ENCODE measurements at regions not wholly inside any gene's neighbourhood (a gene's known extent, or its start where the extent isn't known, plus 50 kb on each side); places are given as distances from the start of the nearest gene placed in this dataset.

DNA sequence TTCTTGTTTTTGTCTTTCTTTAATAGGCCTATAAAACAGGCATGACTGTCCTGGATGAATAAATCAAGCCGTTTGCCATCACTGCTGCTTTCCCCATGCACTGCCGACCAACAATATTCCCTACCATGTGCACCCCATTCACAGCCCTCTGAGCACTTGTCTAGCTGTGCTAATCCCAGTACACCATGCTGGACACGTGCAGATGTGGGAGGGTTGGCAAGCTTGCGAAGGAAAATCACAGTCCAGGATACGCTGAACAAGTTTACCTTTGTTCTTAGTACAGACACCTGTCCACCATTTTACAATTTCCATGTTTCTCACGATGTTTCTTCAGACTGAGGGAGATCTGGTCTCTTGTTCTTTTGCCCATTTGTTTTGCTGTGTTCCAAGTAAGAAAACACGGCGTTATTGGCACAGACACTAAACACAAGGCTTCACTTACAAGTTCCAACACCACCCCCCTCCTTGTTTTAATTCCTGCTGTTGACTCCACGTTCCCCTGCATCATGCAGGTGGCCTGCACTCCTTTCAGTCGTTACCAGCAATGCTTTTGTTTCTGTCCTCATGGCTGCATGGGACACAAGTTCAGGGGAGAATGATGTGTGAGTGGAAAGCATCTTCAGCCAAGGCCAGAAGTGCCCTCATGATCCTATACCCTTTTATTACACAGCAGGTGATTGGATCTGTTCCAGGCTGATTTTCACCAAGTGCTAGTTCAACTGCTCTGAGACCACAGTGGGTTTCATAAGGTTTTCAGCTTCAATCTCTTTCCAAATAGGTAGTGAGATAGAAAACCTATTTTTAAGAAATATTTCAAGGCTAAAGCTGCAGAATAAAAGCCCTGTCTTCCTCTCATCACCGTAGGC, 608.9 kb downstream of the IRX1 start:
- no peak overlapping the region for H3K4me3 ChIP-seq (ENCODE audit: low read depth in 1 of 2, low read length in 2 of 2)
- H3K9ac ChIP-seq (ENCODE audit: low read length), result no peak overlapping the region
- H3K9me3 ChIP-seq (ENCODE audit: low read length), result no peaks in the 10 kb centered on the region
- H3K36me3 ChIP-seq (ENCODE audit: insufficient read depth, low read length), result no peaks in the 10 kb centered on the region
- no peak overlapping the region for H3K27ac ChIP-seq (ENCODE audit: low read depth, low read length)
- H3K4me1 ChIP-seq (ENCODE audit: insufficient read depth, low read length), result no peaks in the 10 kb centered on the region
- no peaks in the 10 kb centered on the region for H3K27me3 ChIP-seq (ENCODE audit: control insufficient read depth in 1 of 2, insufficient read depth in 2 of 2, low read length in 2 of 2)

DNA sequence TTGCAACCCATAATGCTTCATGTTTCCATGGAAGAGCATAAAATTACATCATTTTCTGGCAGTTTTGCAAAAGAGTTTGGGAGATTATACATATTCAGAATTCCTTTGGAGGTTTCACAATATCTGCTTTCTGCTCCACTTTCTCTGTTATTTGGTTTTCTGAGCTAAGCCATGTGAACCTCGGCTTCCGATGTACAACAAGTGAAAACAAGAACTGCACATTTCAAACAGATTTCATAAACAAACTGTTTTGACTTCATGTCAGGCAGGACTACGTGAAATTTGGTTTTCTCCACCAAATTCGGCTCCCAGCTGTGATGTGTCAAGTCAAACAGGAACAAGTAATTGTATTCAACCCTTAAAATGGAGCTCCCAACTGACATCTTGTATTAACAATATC, 609.8 kb downstream of the IRX1 start:
- H3K36me3 ChIP-seq (ENCODE audit: insufficient read depth, low read length), result no peaks in the 10 kb centered on the region
- H3K9me3 ChIP-seq (ENCODE audit: low read length), result no peaks in the 10 kb centered on the region
- H3K9ac ChIP-seq (ENCODE audit: low read length), result no peak overlapping the region
- no peak overlapping the region for H3K27ac ChIP-seq (ENCODE audit: low read depth, low read length)
- no peaks in the 10 kb centered on the region for H3K27me3 ChIP-seq (ENCODE audit: control insufficient read depth in 1 of 2, insufficient read depth in 2 of 2, low read length in 2 of 2)
- H3K4me3 ChIP-seq (ENCODE audit: low read depth in 1 of 2, low read length in 2 of 2), result no peak overlapping the region
- H3K4me1 ChIP-seq (ENCODE audit: insufficient read depth, low read length), result no peaks in the 10 kb centered on the region

GRCh38 chr5:4206127-4206526, 610.5 kb downstream of the IRX1 start:
- Histone ChIP-seq H3K27me3 (ENCODE audit: control insufficient read depth in 1 of 2, insufficient read depth in 2 of 2, low read length in 2 of 2) (no peaks in the 10 kb centered on the region), H3K4me3 (ENCODE audit: low read depth in 1 of 2, low read length in 2 of 2) (no peak overlapping the region), H3K36me3 (ENCODE audit: insufficient read depth, low read length) (no peaks in the 10 kb centered on the region), H3K9me3 (ENCODE audit: low read length) (no peaks in the 10 kb centered on the region), H3K27ac (ENCODE audit: low read depth, low read length) (no peak overlapping the region), H3K9ac (ENCODE audit: low read length) (no peak overlapping the region), H3K4me1 (ENCODE audit: insufficient read depth, low read length) (no peaks in the 10 kb centered on the region)

- Histone ChIP-seq H3K9me3 (ENCODE audit: low read length) (no peaks in the 10 kb centered on the region), H3K9ac (ENCODE audit: low read length) (no peak overlapping the region), H3K36me3 (ENCODE audit: insufficient read depth, low read length) (no peaks in the 10 kb centered on the region), H3K4me3 (ENCODE audit: low read depth in 1 of 2, low read length in 2 of 2) (no peak overlapping the region), H3K27ac (ENCODE audit: low read depth, low read length) (no peak overlapping the region), H3K4me1 (ENCODE audit: insufficient read depth, low read length) (no peaks in the 10 kb centered on the region), H3K27me3 (ENCODE audit: control insufficient read depth in 1 of 2, insufficient read depth in 2 of 2, low read length in 2 of 2) (no peaks in the 10 kb centered on the region)
These were observed 611.9 kb downstream of the IRX1 start for GRCh38 chr5:4207486-4207885.

DNA sequence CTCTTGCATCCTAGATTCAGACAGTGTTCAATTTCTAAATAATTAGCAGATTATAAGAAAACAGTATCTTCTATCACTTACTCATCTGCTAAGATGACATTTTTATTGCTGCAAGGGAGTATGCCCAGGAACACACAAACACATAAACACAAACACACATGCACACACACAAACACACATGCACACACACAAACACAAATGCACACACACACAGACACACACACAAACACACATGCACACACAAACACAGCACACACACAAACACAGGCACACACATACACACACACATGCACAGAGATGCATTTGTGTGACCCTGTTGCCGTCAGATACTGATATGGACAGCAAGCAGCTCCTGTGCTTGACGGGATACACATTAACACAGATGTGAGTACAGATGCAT, 612.9 kb downstream of the IRX1 start:
- Histone ChIP-seq H3K4me3 (ENCODE audit: low read depth in 1 of 2, low read length in 2 of 2) (no peak overlapping the region), H3K9me3 (ENCODE audit: low read length) (no peaks in the 10 kb centered on the region), H3K4me1 (ENCODE audit: insufficient read depth, low read length) (no peaks in the 10 kb centered on the region)

DNA sequence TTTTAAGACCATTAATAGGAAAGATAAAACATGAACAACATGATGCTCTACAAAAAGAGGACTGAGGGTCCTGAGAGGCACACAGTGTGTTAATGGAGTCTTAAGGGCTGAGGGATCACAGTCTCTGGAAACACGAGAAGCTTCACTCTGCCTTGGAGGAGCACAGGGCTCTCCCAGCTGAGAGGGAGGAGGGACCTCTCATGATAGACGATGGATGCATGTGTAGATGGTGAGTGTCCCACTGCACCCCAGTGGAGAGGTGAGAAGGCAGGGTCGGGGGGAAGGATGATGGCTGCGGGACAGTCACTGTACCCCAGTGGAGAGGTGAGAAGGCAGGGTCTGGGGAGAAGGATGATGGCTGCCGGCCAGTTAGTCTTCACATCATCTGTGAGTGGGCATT, 613.4 kb downstream of the IRX1 start:
- Histone ChIP-seq H3K4me1 (ENCODE audit: insufficient read depth, low read length) (no peaks in the 10 kb centered on the region), H3K36me3 (ENCODE audit: insufficient read depth, low read length) (no peaks in the 10 kb centered on the region), H3K27me3 (ENCODE audit: control insufficient read depth in 1 of 2, insufficient read depth in 2 of 2, low read length in 2 of 2) (no peaks in the 10 kb centered on the region), H3K9ac (ENCODE audit: low read length) (no peak overlapping the region), H3K27ac (ENCODE audit: low read depth, low read length) (no peak overlapping the region), H3K9me3 (ENCODE audit: low read length) (no peaks in the 10 kb centered on the region), H3K4me3 (ENCODE audit: low read depth in 1 of 2, low read length in 2 of 2) (no peak overlapping the region)

More for the DNA sequence above, 612.9 kb downstream of the IRX1 start:
- no peak overlapping the region for H3K9ac ChIP-seq (ENCODE audit: low read length)
- H3K36me3 ChIP-seq (ENCODE audit: insufficient read depth, low read length), result no peaks in the 10 kb centered on the region
- no peak overlapping the region for H3K27ac ChIP-seq (ENCODE audit: low read depth, low read length)
- H3K27me3 ChIP-seq (ENCODE audit: control insufficient read depth in 1 of 2, insufficient read depth in 2 of 2, low read length in 2 of 2), result no peaks in the 10 kb centered on the region

GRCh38 chr5:4212071-4212739, 616.6 kb downstream of the IRX1 start:
- Histone ChIP-seq H3K4me1 (ENCODE audit: insufficient read depth, low read length) (no peaks in the 10 kb centered on the region), H3K36me3 (ENCODE audit: insufficient read depth, low read length) (no peaks in the 10 kb centered on the region), H3K27me3 (ENCODE audit: control insufficient read depth in 1 of 2, insufficient read depth in 2 of 2, low read length in 2 of 2) (no peaks in the 10 kb centered on the region), H3K9me3 (ENCODE audit: low read length) (no peaks in the 10 kb centered on the region), H3K27ac (ENCODE audit: low read depth, low read length) (no peak overlapping the region), H3K4me3 (ENCODE audit: low read depth in 1 of 2, low read length in 2 of 2) (no peak overlapping the region), H3K9ac (ENCODE audit: low read length) (no peak overlapping the region)

DNA sequence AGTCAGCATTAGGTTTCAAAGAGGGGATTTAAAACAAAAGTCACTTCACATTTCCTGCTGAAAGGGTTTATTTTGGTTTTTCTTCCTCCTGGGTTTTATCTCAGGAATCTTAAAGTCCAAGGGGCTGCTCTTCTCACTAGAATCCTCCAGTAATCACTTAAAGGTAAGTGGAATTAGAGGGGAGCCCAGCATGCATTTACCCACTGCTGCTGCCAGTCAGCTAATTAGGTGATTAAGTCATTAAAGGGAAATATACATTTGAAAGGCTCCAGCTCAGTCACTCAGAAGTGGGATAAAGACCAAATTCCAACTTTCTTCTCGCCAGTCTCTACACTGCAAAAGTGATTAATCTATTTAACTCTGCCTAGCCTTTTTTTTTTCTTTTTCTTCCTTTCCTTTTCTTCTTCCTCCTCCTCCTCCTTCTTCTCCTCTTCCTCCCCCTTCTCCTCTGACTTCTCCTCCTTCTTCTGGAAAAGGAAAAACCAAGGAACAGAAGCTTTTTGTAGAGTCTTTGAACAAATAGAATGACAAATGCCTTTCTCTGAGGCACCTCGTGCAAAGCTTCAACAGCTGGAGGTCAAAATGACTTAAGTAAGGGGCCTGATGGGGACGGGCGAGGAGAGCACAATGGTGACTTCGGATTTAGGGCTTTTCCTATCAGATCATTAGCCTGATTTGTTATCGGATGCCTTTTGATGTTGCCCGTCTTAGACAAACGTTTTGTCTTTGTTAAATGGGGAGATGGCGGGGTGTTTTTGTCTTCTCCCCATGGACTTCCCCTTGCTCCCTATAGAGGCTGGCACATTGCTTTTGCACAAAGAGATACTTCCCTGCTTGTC, 617.6 kb downstream of the IRX1 start:
- H3K9ac ChIP-seq (ENCODE audit: low read length), result no peak overlapping the region
- H3K4me3 ChIP-seq (ENCODE audit: low read depth in 1 of 2, low read length in 2 of 2), result no peak overlapping the region
- H3K27ac ChIP-seq (ENCODE audit: low read depth, low read length), result no peak overlapping the region
- no peaks in the 10 kb centered on the region for H3K9me3 ChIP-seq (ENCODE audit: low read length)
- H3K4me1 ChIP-seq (ENCODE audit: insufficient read depth, low read length), result no peaks in the 10 kb centered on the region
- H3K36me3 ChIP-seq (ENCODE audit: insufficient read depth, low read length), result no peaks in the 10 kb centered on the region
- H3K27me3 ChIP-seq (ENCODE audit: control insufficient read depth in 1 of 2, insufficient read depth in 2 of 2, low read length in 2 of 2), result no peaks in the 10 kb centered on the region

DNA sequence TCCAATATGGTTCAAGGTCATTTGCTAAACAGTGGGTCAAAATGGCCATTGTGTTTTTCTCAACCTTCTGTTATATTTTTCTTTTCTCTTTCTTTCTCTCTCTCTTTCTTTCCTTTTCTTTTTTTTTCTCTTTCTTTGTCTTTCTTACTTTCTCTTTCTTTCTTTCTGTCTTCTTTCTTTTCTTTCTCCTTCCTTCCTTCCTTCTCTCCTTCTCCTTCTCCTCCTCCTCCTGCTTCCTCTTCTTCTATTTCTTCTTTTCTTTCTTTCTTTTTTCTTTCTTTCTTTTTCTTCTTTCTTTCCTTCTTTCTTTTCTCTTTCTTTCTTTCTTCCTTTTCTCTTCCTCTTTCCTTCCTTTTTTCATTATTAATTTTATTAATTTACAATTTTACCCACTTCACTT, 619.5 kb downstream of the IRX1 start:
- Histone ChIP-seq H3K4me3 (ENCODE audit: low read depth in 1 of 2, low read length in 2 of 2) (no peak overlapping the region), H3K27ac (ENCODE audit: low read depth, low read length) (no peak overlapping the region), H3K36me3 (ENCODE audit: insufficient read depth, low read length) (no peaks in the 10 kb centered on the region), H3K9me3 (ENCODE audit: low read length) (no peaks in the 10 kb centered on the region), H3K27me3 (ENCODE audit: control insufficient read depth in 1 of 2, insufficient read depth in 2 of 2, low read length in 2 of 2) (no peaks in the 10 kb centered on the region), H3K4me1 (ENCODE audit: insufficient read depth, low read length) (no peaks in the 10 kb centered on the region), H3K9ac (ENCODE audit: low read length) (no peak overlapping the region)

DNA sequence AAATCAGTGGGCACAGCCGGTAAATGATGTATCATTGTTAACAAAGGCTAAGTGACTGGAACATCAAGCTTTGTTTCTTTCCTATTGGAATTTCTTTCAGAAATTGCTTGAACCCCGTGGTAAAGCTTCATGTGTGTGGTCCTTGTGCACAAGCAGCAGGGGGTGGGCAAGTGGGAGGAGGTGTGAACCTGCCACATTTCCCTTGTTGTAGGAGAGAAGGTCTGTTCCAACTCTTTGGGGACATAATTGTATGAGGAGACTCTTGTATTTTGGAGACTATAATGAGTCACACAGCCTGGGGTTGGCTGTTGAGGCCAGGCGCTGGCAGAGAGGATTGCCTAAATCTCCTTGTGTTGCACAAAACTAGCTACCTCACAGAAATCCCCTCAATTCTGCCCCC, 620.5 kb downstream of the IRX1 start:
- no peaks in the 10 kb centered on the region for H3K9me3 ChIP-seq (ENCODE audit: low read length)
- no peaks in the 10 kb centered on the region for H3K4me1 ChIP-seq (ENCODE audit: insufficient read depth, low read length)

DNA sequence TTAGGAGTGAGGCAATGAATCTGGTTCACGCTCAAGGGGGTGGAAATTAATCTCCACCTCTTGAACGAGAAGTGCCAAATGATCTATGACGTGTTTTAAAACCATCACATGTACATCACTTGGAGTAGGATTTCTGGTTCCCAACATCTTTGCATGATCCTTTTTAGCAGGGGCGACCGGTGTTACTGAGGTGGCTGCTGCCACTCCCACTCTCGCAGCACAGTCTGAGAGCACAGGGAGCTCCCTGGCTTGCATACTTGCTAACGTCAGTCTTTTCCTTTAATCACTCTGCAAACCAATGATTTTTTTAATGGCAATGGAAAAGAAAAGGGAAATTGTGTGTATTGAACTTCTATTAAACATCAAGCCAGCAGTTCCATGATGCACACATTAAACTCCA, 624.4 kb downstream of the IRX1 start:
- Histone ChIP-seq H3K9ac (ENCODE audit: low read length) (no peak overlapping the region), H3K9me3 (ENCODE audit: low read length) (no peaks in the 10 kb centered on the region), H3K27ac (ENCODE audit: low read depth, low read length) (no peak overlapping the region), H3K36me3 (ENCODE audit: insufficient read depth, low read length) (no peaks in the 10 kb centered on the region), H3K4me3 (ENCODE audit: low read depth in 1 of 2, low read length in 2 of 2) (no peak overlapping the region), H3K27me3 (ENCODE audit: control insufficient read depth in 1 of 2, insufficient read depth in 2 of 2, low read length in 2 of 2) (no peaks in the 10 kb centered on the region), H3K4me1 (ENCODE audit: insufficient read depth, low read length) (no peaks in the 10 kb centered on the region)

More for the DNA sequence above, 620.5 kb downstream of the IRX1 start:
- Histone ChIP-seq H3K27me3 (ENCODE audit: control insufficient read depth in 1 of 2, insufficient read depth in 2 of 2, low read length in 2 of 2) (no peaks in the 10 kb centered on the region), H3K27ac (ENCODE audit: low read depth, low read length) (no peak overlapping the region), H3K4me3 (ENCODE audit: low read depth in 1 of 2, low read length in 2 of 2) (no peak overlapping the region), H3K9ac (ENCODE audit: low read length) (no peak overlapping the region), H3K36me3 (ENCODE audit: insufficient read depth, low read length) (no peaks in the 10 kb centered on the region)

Data from muscle layer of colon (tissue), 2 donors.